Peyer's patch (tissue), 4 donors: ENCODE measurements at regions not wholly inside any gene's neighbourhood (a gene's known extent, or its start where the extent isn't known, plus 50 kb on each side); places are given as distances from the start of the nearest gene placed in this dataset.
"Not testable (repeated sequence)": the region's sequence is repeated elsewhere in the genome, so short reads cannot be mapped to it uniquely, and the experiment has no call there.

Source experiments
- DNase-seq, 3 donors: peaks; one replicate each; pipeline ENCODE4 v3.0.0-alpha.2; 2017 to 2019
- H3K27ac ChIP-seq, 4 donors: fragments of 200-600 bp; sonication (generic); one replicate each; pipeline ENCODE4 v1.5.1; 2016 to 2019
- H3K27me3 ChIP-seq, 2 donors: fragments of 200-600 bp; sonication (generic); one replicate each; pipeline ENCODE4 v1.5.1; 2019
- H3K36me3 ChIP-seq, 3 donors: fragments of 200-600 bp; sonication (generic); one replicate each; pipeline ENCODE4 v1.5.1; 2016 to 2019
- H3K4me1 ChIP-seq, 4 donors: fragments of 200-600 bp; sonication (generic); one replicate each; pipeline ENCODE4 v1.5.1; 2016 to 2019
- H3K4me3 ChIP-seq, 4 donors: fragments of 200-600 bp; sonication (generic); 1 replicate in 3 of 4; 2 replicates in 1 of 4; pipeline ENCODE4 v1.5.1; 2016 to 2019; ENCODE audit warnings: mild to moderate bottlenecking in 1 of 4
- H3K9me3 ChIP-seq, 4 donors: fragments of 200-600 bp; sonication (generic); one replicate each; pipeline ENCODE4 v1.5.1; 2016 to 2019; ENCODE audit warnings: mild to moderate bottlenecking in 1 of 4
- POLR2A ChIP-seq, 2 donors: fragments of 450-650 bp; IDR thresholded peaks; one replicate each; pipeline ENCODE4 v1.5.1; 2017; ENCODE audit warnings: antibody characterized with exemption in 2 of 2, mild to moderate bottlenecking in 2 of 2, moderate library complexity in 2 of 2
- TF ChIP-seq, protein P1 (sequence below), 6 experiments: fragments of 450-650 bp in 4 of 6; fragments of 200-600 bp in 2 of 6; sonication (generic) in 1 of 6; IDR thresholded peaks; one replicate each; pipeline ENCODE4 v1.5.1; 2017 to 2019; ENCODE audit warnings: antibody characterized with exemption in 6 of 6, mild to moderate bottlenecking in 3 of 6, moderate library complexity in 1 of 6

DNA sequence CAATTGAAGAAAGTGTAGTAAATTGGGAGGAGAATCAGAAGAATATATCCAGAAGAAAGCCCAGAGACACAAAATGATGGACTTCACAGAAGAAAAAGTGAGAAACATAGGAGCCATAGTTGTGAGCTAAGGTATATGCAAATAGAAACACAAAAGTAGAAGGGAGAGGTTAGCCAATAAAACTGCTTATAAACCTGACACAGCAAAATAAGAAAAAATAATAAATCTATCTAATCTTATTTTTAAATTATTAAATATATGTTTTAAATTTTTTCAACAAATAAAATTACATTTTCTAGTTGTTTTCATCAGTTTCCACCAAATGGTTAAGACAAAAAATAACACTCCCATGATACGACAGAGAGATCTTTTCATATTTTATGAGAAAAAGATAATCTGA lies 903.5 kb downstream of the DNAJB9 start:
- DNase-seq, result no peak
- Histone ChIP-seq H3K4me3 (no peak overlapping the region), H3K9me3 (no peaks in the 10 kb centered on the region), H3K27me3 (no peaks in the 10 kb centered on the region), H3K36me3 (no peaks in the 10 kb centered on the region), H3K27ac (no peak overlapping the region), H3K4me1 (no peaks in the 10 kb centered on the region)
- TF ChIP-seq POLR2A (IDR thresholded peaks at IDR 0.05), result no peak

DNA sequence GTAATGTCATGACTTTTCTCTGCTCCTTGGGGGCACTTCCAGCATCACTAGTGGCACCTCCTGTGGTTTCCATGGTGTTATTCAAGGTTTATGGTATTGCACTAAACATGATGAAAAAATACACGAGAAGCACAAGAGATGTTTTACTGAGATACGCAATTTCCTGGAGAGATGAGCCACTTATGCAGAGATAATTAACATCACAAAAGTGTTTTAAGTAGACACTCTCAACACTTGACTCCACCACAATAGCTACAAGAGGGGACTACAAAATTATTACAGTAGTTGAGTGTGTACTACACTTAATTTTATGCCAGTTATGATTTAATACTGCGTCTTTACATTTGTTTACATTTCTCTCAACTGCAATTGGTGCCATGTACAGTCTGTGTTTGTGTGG lies 906.7 kb downstream of the DNAJB9 start:
- no peaks in the 10 kb centered on the region for H3K4me1 ChIP-seq
- H3K36me3 ChIP-seq, result no peaks in the 10 kb centered on the region
- no peak overlapping the region for H3K4me3 ChIP-seq
- H3K27me3 ChIP-seq, result no peaks in the 10 kb centered on the region
- TF ChIP-seq, protein P1, sequence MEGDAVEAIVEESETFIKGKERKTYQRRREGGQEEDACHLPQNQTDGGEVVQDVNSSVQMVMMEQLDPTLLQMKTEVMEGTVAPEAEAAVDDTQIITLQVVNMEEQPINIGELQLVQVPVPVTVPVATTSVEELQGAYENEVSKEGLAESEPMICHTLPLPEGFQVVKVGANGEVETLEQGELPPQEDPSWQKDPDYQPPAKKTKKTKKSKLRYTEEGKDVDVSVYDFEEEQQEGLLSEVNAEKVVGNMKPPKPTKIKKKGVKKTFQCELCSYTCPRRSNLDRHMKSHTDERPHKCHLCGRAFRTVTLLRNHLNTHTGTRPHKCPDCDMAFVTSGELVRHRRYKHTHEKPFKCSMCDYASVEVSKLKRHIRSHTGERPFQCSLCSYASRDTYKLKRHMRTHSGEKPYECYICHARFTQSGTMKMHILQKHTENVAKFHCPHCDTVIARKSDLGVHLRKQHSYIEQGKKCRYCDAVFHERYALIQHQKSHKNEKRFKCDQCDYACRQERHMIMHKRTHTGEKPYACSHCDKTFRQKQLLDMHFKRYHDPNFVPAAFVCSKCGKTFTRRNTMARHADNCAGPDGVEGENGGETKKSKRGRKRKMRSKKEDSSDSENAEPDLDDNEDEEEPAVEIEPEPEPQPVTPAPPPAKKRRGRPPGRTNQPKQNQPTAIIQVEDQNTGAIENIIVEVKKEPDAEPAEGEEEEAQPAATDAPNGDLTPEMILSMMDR (IDR thresholded peaks at IDR 0.05), result no peak
- no peak for TF ChIP-seq POLR2A (IDR thresholded peaks at IDR 0.05)
- no peaks in the 10 kb centered on the region for H3K9me3 ChIP-seq
- no peak for DNase-seq
- H3K27ac ChIP-seq, result no peak overlapping the region

DNA sequence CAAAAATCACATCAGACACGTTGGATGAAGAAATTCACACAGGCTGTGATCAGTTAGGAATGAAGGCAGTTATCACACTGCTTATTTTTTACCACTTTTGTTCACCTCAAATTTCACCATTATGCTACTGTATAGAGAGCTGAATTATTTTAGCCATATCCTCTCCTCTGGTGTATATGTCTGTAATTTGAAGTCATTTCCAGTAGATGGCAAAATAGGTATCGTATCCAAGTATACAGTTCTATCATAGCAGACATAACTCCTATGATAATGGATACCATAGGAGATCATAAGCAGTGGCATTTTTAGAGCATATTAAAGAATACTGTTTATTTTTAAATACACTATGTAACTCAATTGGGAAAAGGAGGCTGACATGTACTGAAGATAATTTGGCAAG lies 909.7 kb downstream of the DNAJB9 start:
- H3K27me3 ChIP-seq, result no peaks in the 10 kb centered on the region
- DNase-seq, result no peak

DNA sequence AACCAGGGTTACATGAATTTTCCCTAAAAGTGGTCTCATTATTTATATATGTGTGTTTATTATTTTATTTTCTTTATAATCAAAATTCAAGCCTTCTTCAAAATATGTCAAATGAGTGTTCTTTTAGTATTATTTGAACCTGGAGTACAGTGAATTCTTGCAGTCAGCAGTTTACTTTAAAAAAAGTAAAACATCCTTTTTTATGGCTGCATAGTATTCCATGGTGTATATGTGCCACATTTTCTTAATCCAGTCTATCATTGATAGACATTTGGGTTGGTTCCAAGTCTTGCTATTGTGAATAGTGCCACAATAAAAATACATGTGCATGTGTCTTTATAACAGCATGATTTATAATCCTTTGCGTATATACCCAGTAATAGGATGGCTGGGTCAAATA lies 920.9 kb downstream of the DNAJB9 start:
- H3K4me3 ChIP-seq, H3K9me3 ChIP-seq, H3K36me3 ChIP-seq, DNase-seq, H3K27me3 ChIP-seq, H3K27ac ChIP-seq, H3K4me1 ChIP-seq: not testable (repeated sequence)

More for the DNA sequence above, 909.7 kb downstream of the DNAJB9 start:
- TF ChIP-seq, protein P1 (IDR thresholded peaks at IDR 0.05), result no peak
- TF ChIP-seq POLR2A (IDR thresholded peaks at IDR 0.05), result no peak
- H3K9me3 ChIP-seq, result no peaks in the 10 kb centered on the region
- H3K36me3 ChIP-seq, result no peaks in the 10 kb centered on the region
- no peak overlapping the region for H3K27ac ChIP-seq
- no peak overlapping the region for H3K4me3 ChIP-seq
- H3K4me1 ChIP-seq, result no peaks in the 10 kb centered on the region

DNA sequence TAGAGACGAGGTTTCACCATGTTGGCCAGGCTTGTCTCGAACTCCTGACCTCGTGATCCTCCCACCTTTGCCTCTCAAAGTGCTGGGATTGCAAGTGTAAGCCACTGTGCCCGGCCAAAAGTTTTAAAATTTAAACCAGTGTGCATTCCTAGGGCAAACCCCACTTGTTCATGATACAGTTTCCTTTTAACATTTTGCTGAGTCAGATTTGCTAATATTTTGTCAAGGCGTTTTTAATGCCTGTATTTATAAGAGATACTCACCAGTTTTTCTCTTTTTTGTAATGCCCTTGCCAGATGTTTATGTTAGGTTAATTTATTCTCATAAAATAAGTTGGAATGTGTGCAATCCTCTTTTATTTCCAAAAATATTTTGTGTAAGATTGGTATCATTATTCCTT lies 927.4 kb downstream of the DNAJB9 start:
- no peak for DNase-seq
- no peaks in the 10 kb centered on the region for H3K9me3 ChIP-seq

DNA sequence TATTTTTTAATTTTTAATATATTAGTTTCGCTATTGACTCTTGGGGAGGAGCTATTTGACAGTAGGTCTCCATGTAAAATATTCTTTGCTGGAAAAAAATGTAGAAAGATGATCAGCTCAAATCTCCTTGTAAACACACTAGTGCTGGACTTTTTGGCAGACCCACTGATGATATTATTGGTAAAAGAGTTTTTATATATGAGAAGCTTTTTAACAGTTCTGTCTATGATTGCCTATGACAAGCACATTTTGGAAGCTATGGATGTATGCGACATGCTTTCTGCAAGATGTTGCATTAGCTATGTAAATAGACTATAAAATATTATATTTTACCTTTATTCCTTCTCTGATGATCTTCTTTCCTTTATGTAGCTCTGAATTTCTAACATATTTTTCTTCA lies 928.5 kb downstream of the DNAJB9 start:
- TF ChIP-seq, protein P1 (IDR thresholded peaks at IDR 0.05), result no peak
- no peak for TF ChIP-seq POLR2A (IDR thresholded peaks at IDR 0.05)
- Histone ChIP-seq H3K4me3 (no peak overlapping the region), H3K27me3 (no peaks in the 10 kb centered on the region), H3K27ac (no peak overlapping the region), H3K9me3 (no peaks in the 10 kb centered on the region), H3K36me3 (no peaks in the 10 kb centered on the region), H3K4me1 (no peaks in the 10 kb centered on the region)
- no peak for DNase-seq

More for the DNA sequence above, 927.4 kb downstream of the DNAJB9 start:
- Histone ChIP-seq H3K4me3 (no peak overlapping the region), H3K4me1 (no peaks in the 10 kb centered on the region), H3K36me3 (no peaks in the 10 kb centered on the region), H3K27me3 (no peaks in the 10 kb centered on the region), H3K27ac (no peak overlapping the region)
- TF ChIP-seq, protein P1 (IDR thresholded peaks at IDR 0.05), result no peak
- TF ChIP-seq POLR2A (IDR thresholded peaks at IDR 0.05), result no peak

DNA sequence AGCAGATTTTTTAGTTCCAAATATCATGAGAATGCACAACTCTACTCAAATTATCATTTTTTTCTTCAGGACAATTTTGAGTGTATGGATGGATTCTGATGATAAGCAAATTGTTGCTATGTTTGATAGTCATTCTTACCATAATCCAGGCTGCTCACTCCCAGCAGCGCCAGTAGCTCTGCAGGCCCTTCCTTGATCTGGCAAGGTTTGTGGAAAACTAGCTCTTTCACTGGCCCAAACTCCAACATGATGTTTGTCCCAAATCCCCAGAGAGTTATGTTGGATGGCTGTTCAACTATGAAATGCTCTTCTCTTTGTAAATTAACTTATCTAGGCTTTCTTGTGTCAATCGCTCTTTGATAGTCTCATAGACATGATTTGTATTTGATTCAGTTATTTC lies 933.7 kb downstream of the DNAJB9 start:
- H3K4me3 ChIP-seq, result no peak overlapping the region
- H3K9me3 ChIP-seq, result no peaks in the 10 kb centered on the region
- no peaks in the 10 kb centered on the region for H3K4me1 ChIP-seq
- H3K27me3 ChIP-seq, result no peaks in the 10 kb centered on the region
- DNase-seq, result no peak
- H3K36me3 ChIP-seq, result no peaks in the 10 kb centered on the region
- TF ChIP-seq, protein P1 (IDR thresholded peaks at IDR 0.05), result no peak
- TF ChIP-seq POLR2A (IDR thresholded peaks at IDR 0.05), result no peak
- H3K27ac ChIP-seq, result no peak overlapping the region
